HTR-8/SVneo (cell line): ENCODE measurements at regions not wholly inside any gene's neighbourhood (a gene's known extent, or its start where the extent isn't known, plus 50 kb on each side); places are given as distances from the start of the nearest gene placed in this dataset.

ENCODE experiments used
- DNase-seq: peaks from one replicate; pipeline ENCODE4 v3.0.0; 2011; ENCODE audit warnings: low spot score, mixed read lengths; ENCODE audit not compliant: insufficient read length
- FAIRE-seq: peaks from 2 replicates; lab custom pipeline; 2011; peaks lifted over from hg19 to GRCh38; lab: Jason Lieb, UNC

DNA sequence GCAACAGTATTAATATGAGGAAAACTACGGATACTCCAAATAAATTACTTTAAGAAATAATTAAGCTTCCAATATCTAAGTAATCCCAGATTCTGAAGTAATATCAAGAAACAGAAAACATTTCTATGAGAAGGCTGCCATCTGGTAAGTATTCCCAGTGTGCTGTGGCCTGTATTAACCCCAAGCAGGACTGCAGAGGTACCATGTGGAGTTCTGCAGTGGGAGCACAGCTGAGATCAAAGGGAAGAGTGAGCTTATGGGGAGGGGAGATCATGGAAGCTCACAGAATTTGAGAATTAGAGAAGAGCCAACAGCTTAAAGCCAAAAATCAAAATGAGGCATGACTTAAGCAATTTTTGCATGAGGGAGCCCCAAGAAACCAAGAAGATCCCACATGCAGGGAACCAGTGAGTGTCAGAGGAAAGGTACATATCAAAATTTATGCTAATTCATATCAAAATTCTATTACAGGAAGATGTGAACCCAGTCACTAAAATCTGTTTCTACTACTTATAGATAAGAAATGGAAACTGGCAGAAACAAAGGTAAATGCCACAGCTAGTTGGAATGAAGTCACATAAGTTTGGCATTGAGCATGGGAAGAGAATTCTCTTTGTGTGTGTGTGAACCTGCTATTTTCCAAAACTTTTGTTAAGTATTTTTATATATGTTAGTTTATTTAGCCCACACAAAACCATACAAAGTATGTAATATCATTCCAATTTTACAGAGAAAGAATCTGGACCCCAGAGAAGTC, 62.6 kb upstream of the KITLG start:
- no peak for DNase-seq

DNA sequence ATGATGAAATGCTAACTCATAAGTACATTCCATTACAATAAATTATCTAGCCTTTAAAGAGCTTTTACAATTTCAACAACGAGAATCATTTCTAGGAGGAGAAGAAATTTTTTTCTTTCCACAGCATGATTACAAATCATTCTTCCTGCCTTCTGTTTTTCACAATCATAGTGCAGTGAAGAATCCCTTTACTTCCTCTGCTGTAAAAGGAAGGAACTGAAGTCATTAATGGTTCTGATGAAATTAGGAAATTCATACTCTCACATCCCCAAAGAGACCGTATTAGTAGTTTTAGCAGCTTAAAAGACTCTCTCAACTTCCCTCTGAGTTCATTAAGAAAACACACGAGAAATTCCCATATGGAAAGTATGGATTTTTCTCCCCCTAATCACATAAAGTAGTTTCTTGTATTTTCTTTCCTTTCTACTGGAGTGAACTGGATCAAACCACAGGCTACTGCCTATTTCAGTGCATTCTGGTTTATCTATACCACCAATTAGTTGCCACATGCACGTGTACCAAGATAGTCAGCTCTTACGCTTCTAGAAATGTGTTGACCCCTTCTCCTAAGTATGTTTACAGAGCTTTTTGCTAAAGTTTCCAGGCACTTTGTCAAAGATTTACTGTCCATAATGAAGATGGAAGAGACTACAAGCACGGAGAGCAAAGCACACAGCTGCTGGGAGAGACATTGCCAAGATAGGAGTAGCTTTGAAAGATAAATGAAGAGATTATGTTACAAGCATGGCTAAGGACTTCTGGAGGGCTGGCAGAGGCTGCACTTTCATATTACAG, 58.9 kb upstream of the KITLG start:
- no peak for DNase-seq
- no peak for FAIRE-seq

More for the DNA sequence above, 62.6 kb upstream of the KITLG start:
- FAIRE-seq: no peak

DNA sequence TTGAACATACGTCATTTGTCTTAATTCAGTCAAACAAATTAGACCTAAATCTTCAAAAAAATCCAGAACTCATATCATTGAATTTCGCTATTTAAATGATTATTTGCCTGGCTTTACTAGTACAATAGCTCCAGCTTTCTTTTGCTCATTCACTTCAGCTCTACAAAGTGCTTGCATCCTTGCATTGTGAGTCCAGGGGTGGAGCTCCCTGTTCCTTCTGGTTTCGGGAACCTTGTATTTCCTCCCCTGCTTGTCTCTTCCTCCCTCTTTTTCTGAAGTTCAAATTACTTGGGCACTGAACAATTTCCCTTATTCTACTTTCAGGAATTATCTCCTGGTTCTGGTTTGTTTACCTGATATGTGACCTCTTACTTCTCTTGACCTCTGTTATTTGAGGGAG, 58.1 kb upstream of the KITLG start:
- FAIRE-seq (no peak), DNase-seq (no peak)

DNA sequence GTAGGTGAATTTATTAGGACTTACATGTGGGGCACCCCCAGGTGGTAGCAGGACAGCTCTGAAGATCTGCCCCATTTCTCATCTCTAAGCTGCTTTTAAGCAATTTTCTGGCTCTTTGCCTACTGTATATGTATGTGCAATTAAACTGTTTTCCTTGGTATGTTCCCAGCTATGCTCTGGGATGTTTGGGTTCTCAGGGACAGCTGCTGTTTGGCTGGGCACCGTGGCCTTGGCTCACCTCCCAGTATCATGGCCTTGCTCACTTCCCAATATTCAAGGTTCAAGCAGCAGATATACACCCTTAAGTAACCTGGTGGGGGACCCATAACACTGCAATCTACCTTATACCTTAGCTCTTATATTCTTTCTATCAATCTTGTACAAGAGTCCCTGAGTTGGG, 53.7 kb upstream of the KITLG start:
- FAIRE-seq: no peak
- no peak for DNase-seq

DNA sequence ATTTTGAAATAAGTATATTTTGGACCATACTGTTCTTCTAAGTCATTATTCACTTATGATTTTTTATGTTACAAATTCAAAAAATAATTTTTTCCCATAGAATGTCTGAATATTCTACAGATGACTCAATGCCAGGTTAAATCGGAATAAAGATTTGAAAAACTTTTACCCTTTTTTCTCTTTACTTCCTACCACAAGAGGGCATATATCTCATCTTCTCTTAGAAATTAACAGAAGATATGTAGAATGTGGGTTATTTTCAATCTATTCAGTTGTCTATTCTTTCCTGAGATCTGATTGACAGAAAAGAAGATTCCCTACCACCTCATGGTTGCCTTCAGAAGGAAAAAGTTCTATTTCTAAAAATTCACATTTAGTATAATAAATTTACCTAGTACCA, 53.0 kb upstream of the KITLG start:
- FAIRE-seq: no peak
- DNase-seq: no peak

DNA sequence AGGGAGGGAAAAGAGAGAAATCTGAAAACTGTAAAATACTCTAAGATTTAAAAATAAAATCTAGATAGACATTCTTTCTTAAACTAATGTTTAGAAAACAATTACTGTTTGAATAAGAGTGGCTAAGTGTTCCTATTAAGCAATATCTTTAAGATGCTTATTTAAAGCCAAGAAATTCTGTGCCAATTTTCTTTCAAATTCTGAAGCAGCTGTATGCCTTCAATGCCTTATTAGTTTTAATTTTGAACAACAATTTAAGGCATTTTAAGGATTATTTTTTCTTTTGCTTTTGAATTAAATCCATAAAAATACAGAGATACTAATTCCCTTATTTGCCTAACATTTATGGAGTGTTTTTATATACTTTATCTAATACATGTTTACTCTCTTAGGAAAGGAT, 50.3 kb upstream of the KITLG start:
- no peak for DNase-seq
- no peak for FAIRE-seq
